ENCODE measurements at regions not wholly inside any gene's neighbourhood (a gene's known extent, or its start where the extent isn't known, plus 50 kb on each side); places are given as distances from the start of the nearest gene placed in this dataset.

- Mint-ChIP-seq H3K36me3 (no peaks in the 10 kb centered on the region), H3K27me3 (ENCODE audit: low read depth in 3 of 3) (no peaks in the 10 kb centered on the region), H3K27ac (no peak overlapping the region), H3K4me3 (no peak overlapping the region), H3K4me1 (no peaks in the 10 kb centered on the region), H3K9me3 (peaks cover 0 to 17% (median 7%) of the 10 kb centered on the region in 7 donors)
- Histone ChIP-seq H3K9me3 (replicated peaks in 1 of 2; ENCODE audit: control insufficient read depth in 1 of 2, insufficient read depth in 1 of 2, low read length in 2 of 2) (peaks cover 7 to 10% of the 10 kb centered on the region in 2 donors), H3K27me3 (ENCODE audit: control insufficient read depth in 2 of 2, insufficient read depth in 2 of 2, low read length in 2 of 2) (no peaks in the 10 kb centered on the region), H2AFZ (ENCODE audit: insufficient read depth, low read depth, low read length, poor library complexity, severe bottlenecking) (no peak overlapping the region), H3K79me2 (ENCODE audit: insufficient read depth, low read length) (no peaks in the 10 kb centered on the region), H4K20me1 (ENCODE audit: insufficient read depth, low read length) (no peaks in the 10 kb centered on the region), H3K4me2 (replicated peaks; ENCODE audit: extremely low read depth, low read length, poor library complexity, severe bottlenecking) (no peak overlapping the region), H3K4me1 (ENCODE audit: control insufficient read depth in 1 of 2, insufficient read depth in 2 of 2, low read length in 2 of 2) (no peaks in the 10 kb centered on the region), H3K9ac (ENCODE audit: insufficient read depth, low read length, poor library complexity, severe bottlenecking) (no peak overlapping the region), H3K27ac (ENCODE audit: low read depth in 1 of 2, low read length in 2 of 2) (no peak overlapping the region), H3K36me3 (replicated peaks in 1 of 2; ENCODE audit: control insufficient read depth in 1 of 2, insufficient read depth in 2 of 2, low read length in 2 of 2) (no peaks in the 10 kb centered on the region), H3K4me3 (replicated peaks in 1 of 3; ENCODE audit: low read depth in 2 of 3, low read length in 3 of 3) (no peak overlapping the region)
- WGBS (ENCODE audit: insufficient coverage): no CpG with 5 or more reads among the region's 3 CpGs
- no peak for DNase-seq
- intact Hi-C loops (cut with micrococcal nuclease): no loop called here
- TF ChIP-seq CTCF (IDR thresholded peaks at IDR 0.05): no peak
Observed at GRCh38 chr11:106262852-106263251, 185.4 kb downstream of the AASDHPPT start.

- Mint-ChIP-seq H3K27ac (no peak overlapping the region), H3K4me1 (no peaks in the 10 kb centered on the region), H3K27me3 (ENCODE audit: low read depth in 3 of 3) (no peaks in the 10 kb centered on the region), H3K9me3 (peaks cover 2 to 18% (median 7%) of the 10 kb centered on the region in 7 donors), H3K36me3 (no peaks in the 10 kb centered on the region), H3K4me3 (no peak overlapping the region)
- no peaks in the 10 kb centered on the region for H4K20me1 ChIP-seq (ENCODE audit: insufficient read depth, low read length)
- H3K27ac ChIP-seq (ENCODE audit: low read depth in 1 of 2, low read length in 2 of 2): no peak overlapping the region
- peaks cover 7 to 10% of the 10 kb centered on the region in 2 donors for H3K9me3 ChIP-seq (replicated peaks in 1 of 2; ENCODE audit: control insufficient read depth in 1 of 2, insufficient read depth in 1 of 2, low read length in 2 of 2)
- H3K4me1 ChIP-seq (ENCODE audit: control insufficient read depth in 1 of 2, insufficient read depth in 2 of 2, low read length in 2 of 2): no peaks in the 10 kb centered on the region
- H3K27me3 ChIP-seq (ENCODE audit: control insufficient read depth in 2 of 2, insufficient read depth in 2 of 2, low read length in 2 of 2): no peaks in the 10 kb centered on the region
- TF ChIP-seq CTCF (IDR thresholded peaks at IDR 0.05): no peak
- H3K36me3 ChIP-seq (replicated peaks in 1 of 2; ENCODE audit: control insufficient read depth in 1 of 2, insufficient read depth in 2 of 2, low read length in 2 of 2): no peaks in the 10 kb centered on the region
- no peak overlapping the region for H3K4me2 ChIP-seq (replicated peaks; ENCODE audit: extremely low read depth, low read length, poor library complexity, severe bottlenecking)
- H3K79me2 ChIP-seq (ENCODE audit: insufficient read depth, low read length): no peaks in the 10 kb centered on the region
- WGBS (ENCODE audit: insufficient coverage): 84% methylated on average over 3 of the region's 3 CpGs
- no peak overlapping the region for H3K9ac ChIP-seq (ENCODE audit: insufficient read depth, low read length, poor library complexity, severe bottlenecking)
- no peak for DNase-seq
- intact Hi-C loops (cut with micrococcal nuclease): no loop called here
- no peak overlapping the region for H2AFZ ChIP-seq (ENCODE audit: insufficient read depth, low read depth, low read length, poor library complexity, severe bottlenecking)
- no peak overlapping the region for H3K4me3 ChIP-seq (replicated peaks in 1 of 3; ENCODE audit: low read depth in 2 of 3, low read length in 3 of 3)
Observed at GRCh38 chr11:106263527-106263926, 186.1 kb downstream of the AASDHPPT start.
